CD4-positive, alpha-beta memory T cell (primary cell): ENCODE measurements at regions not wholly inside any gene's neighbourhood (a gene's known extent, or its start where the extent isn't known, plus 50 kb on each side); places are given as distances from the start of the nearest gene placed in this dataset.

Experiments
- CTCF ChIA-PET: fragments of 350-600 bp; sonication (Branson Sonifier 250); formaldehyde crosslinking; loops from one replicate; lab custom pipeline; 2021; ENCODE audit warnings: inconsistent platforms; ENCODE audit not compliant: partially characterized antibody; lab: Charles Lee
- POLR2A ChIA-PET: fragments of 350-600 bp; sonication (Branson Sonifier 250); formaldehyde crosslinking; loops from one replicate; lab custom pipeline; 2021; ENCODE audit not compliant: partially characterized antibody; lab: Charles Lee
- DNase-seq, 5 donors: peaks; one replicate each; pipeline versions ENCODE4 v3.0.0 to v3.0.0-alpha.2; 2020 to 2022; ENCODE audit warnings: mixed read lengths in 1 of 5
- H3K27ac ChIP-seq: one replicate; pipeline ENCODE4 v1.7.0; 2013; ENCODE audit warnings: low read depth, low read length
- H3K27me3 ChIP-seq: 2 replicates; pipeline ENCODE4 v1.7.0; 2013; ENCODE audit warnings: mild to moderate bottlenecking, low read length, moderate library complexity; ENCODE audit not compliant: insufficient read depth
- H3K36me3 ChIP-seq: 2 replicates; pipeline ENCODE4 v1.7.0; 2013; ENCODE audit warnings: mild to moderate bottlenecking, low read length, moderate library complexity; ENCODE audit not compliant: insufficient read depth
- H3K4me1 ChIP-seq: 2 replicates; pipeline ENCODE4 v1.7.0; 2013; ENCODE audit warnings: mild to moderate bottlenecking, low read length, moderate library complexity; ENCODE audit not compliant: insufficient read depth
- H3K4me3 ChIP-seq, 2 donors: one replicate each; pipeline ENCODE4 v1.7.0; 2013; ENCODE audit warnings: low read length in 2 of 2, mild to moderate bottlenecking in 1 of 2
- H3K9me3 ChIP-seq, 2 donors: one replicate each; pipeline ENCODE4 v1.7.0; 2013; ENCODE audit warnings: low read length in 2 of 2, control low read depth in 1 of 2; ENCODE audit not compliant: control insufficient read depth in 1 of 2
- H3K27ac Mint-ChIP-seq, 7 donors: one replicate each; pipeline ENCODE4 v1.8.0; 2020 to 2021; ENCODE audit warnings: mixed read lengths in 7 of 7, mild to moderate bottlenecking in 6 of 7, inconsistent platforms in 3 of 7, moderate library complexity in 3 of 7
- H3K27me3 Mint-ChIP-seq, 2 donors: one replicate each; pipeline ENCODE4 v1.8.0; 2020 to 2021; ENCODE audit warnings: mixed read lengths in 2 of 2
- H3K36me3 Mint-ChIP-seq, 2 donors: one replicate each; pipeline ENCODE4 v1.8.0; 2020 to 2021; ENCODE audit warnings: mixed read lengths in 2 of 2, inconsistent platforms in 1 of 2, mild to moderate bottlenecking in 1 of 2
- H3K4me1 Mint-ChIP-seq, 4 donors: one replicate each; pipeline ENCODE4 v1.8.0; 2020 to 2021; ENCODE audit warnings: mixed read lengths in 4 of 4, mild to moderate bottlenecking in 1 of 4
- H3K4me3 Mint-ChIP-seq, 8 donors: one replicate each; pipeline ENCODE4 v1.8.0; 2020 to 2021; ENCODE audit warnings: mixed read lengths in 8 of 8, mild to moderate bottlenecking in 7 of 8, moderate library complexity in 6 of 8, inconsistent platforms in 3 of 8
- H3K9me3 Mint-ChIP-seq, 8 donors: one replicate each; pipeline ENCODE4 v1.8.0; 2020 to 2021; ENCODE audit warnings: mixed read lengths in 8 of 8, mild to moderate bottlenecking in 5 of 8, inconsistent platforms in 3 of 8, moderate library complexity in 1 of 8
- intact Hi-C: fragments of 100-400 bp; cut with micrococcal nuclease; formaldehyde crosslinking; loops from one replicate; pipeline ENCODE4 v1.15.1; 2023

- H3K4me1 ChIP-seq: no peaks in the 10 kb centered on the region
- no peak overlapping the region for H3K4me3 ChIP-seq
- H3K27me3 ChIP-seq: no peaks in the 10 kb centered on the region
- no peaks in the 10 kb centered on the region for H3K27me3 Mint-ChIP-seq
- no peaks in the 10 kb centered on the region for H3K4me1 Mint-ChIP-seq
- no peak overlapping the region for H3K4me3 Mint-ChIP-seq
- H3K9me3 Mint-ChIP-seq: peaks cover 2 to 17% (median 15%) of the 10 kb centered on the region in 8 donors
- CTCF ChIA-PET: no interaction called here
- H3K36me3 Mint-ChIP-seq: no peaks in the 10 kb centered on the region
- no peaks in the 10 kb centered on the region for H3K9me3 ChIP-seq
- H3K27ac Mint-ChIP-seq: no peak overlapping the region
- H3K36me3 ChIP-seq: no peaks in the 10 kb centered on the region
- POLR2A ChIA-PET: no interaction called here
- intact Hi-C loops: no loop called here
- DNase-seq: no peak
- no peak overlapping the region for H3K27ac ChIP-seq
Observed at GRCh38 chr2:123481406-123481805, 543.7 kb upstream of the CNTNAP5 start.

DNA sequence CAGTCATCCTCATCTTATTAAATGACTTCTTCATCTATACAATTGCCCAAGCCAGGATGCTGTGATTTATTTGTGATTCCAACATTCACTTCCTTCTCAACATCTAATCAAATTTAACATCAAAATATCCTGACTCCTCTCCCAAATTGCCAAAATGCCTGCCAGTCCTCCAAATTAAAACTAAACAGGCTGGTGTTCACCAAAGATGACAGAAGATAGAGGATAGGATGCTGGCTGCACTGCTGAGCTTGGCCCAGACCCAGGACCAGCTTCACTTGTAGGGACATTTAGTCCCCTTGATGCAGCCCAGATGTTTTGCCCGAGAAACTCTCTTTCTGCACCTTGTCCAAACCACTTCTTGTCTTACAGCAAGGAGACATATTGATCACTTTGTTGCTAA lies 540.0 kb upstream of the CNTNAP5 start:
- POLR2A ChIA-PET: no interaction called here
- CTCF ChIA-PET: no interaction called here
- no peaks in the 10 kb centered on the region for H3K9me3 ChIP-seq
- no peak overlapping the region for H3K27ac ChIP-seq
- no peaks in the 10 kb centered on the region for H3K36me3 ChIP-seq
- no peak overlapping the region for H3K4me3 ChIP-seq
- no peaks in the 10 kb centered on the region for H3K4me1 ChIP-seq
- Mint-ChIP-seq H3K4me3 (no peak overlapping the region), H3K27ac (no peak overlapping the region), H3K27me3 (no peaks in the 10 kb centered on the region), H3K9me3 (peaks cover 2 to 16% (median 8%) of the 10 kb centered on the region in 8 donors), H3K4me1 (no peaks in the 10 kb centered on the region), H3K36me3 (no peaks in the 10 kb centered on the region)
- DNase-seq: no peak
- no peaks in the 10 kb centered on the region for H3K27me3 ChIP-seq
- intact Hi-C loops: no loop called here

DNA sequence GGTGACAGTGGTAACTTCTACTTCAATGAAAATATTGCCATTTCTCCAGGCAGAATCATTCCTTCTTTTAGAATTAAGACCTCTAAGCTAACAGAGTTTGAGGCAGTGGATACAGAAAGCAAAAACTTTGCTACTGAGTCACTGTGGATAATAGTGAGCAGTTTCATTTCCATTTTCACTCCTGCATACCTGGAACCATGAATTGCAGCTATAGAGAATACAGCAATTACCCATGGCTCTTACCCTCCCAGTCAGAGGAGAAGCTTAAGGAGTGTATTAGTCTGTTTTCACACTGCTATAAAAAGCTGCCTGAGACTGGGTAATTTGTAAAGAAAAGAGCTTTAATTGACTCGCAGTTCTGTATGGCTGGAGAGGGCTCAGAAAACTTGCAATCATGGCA lies 531.4 kb upstream of the CNTNAP5 start:
- Mint-ChIP-seq H3K4me3 (no peak overlapping the region), H3K36me3 (no peaks in the 10 kb centered on the region), H3K27me3 (no peaks in the 10 kb centered on the region), H3K27ac (no peak overlapping the region), H3K4me1 (no peaks in the 10 kb centered on the region), H3K9me3 (peaks cover 2 to 12% (median 9%) of the 10 kb centered on the region in 8 donors)
- no peak overlapping the region for H3K4me3 ChIP-seq
- CTCF ChIA-PET: no interaction called here
- no peaks in the 10 kb centered on the region for H3K9me3 ChIP-seq
- no peaks in the 10 kb centered on the region for H3K4me1 ChIP-seq
- POLR2A ChIA-PET: no interaction called here
- H3K27me3 ChIP-seq: no peaks in the 10 kb centered on the region
- DNase-seq: no peak
- H3K36me3 ChIP-seq: no peaks in the 10 kb centered on the region
- H3K27ac ChIP-seq: no peak overlapping the region
- intact Hi-C loops: no loop called here

DNA sequence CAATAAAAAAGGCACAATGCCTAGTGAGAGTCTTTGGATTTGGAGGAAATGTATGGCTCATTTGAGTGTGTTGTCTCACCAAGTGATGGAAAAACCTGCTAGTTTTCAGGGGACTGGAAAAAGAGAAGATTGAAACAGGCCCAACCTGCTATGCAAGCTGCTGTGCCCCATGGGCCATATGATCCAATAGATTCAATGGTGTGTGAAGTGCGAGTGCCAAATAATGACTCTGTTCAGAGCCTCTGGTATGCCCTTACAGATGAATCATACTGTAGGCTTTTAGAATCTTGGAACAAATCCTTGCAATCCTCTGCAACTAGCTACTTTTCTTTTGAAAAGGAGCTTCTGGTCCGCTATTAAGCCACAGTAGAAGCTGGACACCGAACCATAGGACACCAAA lies 529.8 kb upstream of the CNTNAP5 start:
- Mint-ChIP-seq H3K4me1 (no peaks in the 10 kb centered on the region), H3K27me3 (no peaks in the 10 kb centered on the region), H3K9me3 (peaks cover 2 to 14% (median 7%) of the 10 kb centered on the region in 8 donors), H3K27ac (no peak overlapping the region), H3K36me3 (no peaks in the 10 kb centered on the region), H3K4me3 (no peak overlapping the region)
- Histone ChIP-seq H3K27ac (no peak overlapping the region), H3K4me3 (no peak overlapping the region), H3K36me3 (no peaks in the 10 kb centered on the region), H3K27me3 (no peaks in the 10 kb centered on the region), H3K4me1 (no peaks in the 10 kb centered on the region), H3K9me3 (peaks cover 0 to 4% of the 10 kb centered on the region in 2 donors)
- POLR2A ChIA-PET: no interaction called here
- CTCF ChIA-PET: no interaction called here
- intact Hi-C loops: no loop called here
- no peak for DNase-seq

GRCh38 chr2:123500346-123500745 lies 524.7 kb upstream of the CNTNAP5 start:
- CTCF ChIA-PET: no interaction called here

GRCh38 chr2:123500988-123501387 lies 524.1 kb upstream of the CNTNAP5 start:
- DNase-seq: no peak

More at GRCh38 chr2:123500346-123500745, 524.7 kb upstream of the CNTNAP5 start:
- Mint-ChIP-seq H3K4me1 (no peaks in the 10 kb centered on the region), H3K36me3 (no peaks in the 10 kb centered on the region), H3K9me3 (peaks cover 2 to 21% (median 6%) of the 10 kb centered on the region in 8 donors), H3K4me3 (no peak overlapping the region), H3K27ac (no peak overlapping the region), H3K27me3 (no peaks in the 10 kb centered on the region)
- Histone ChIP-seq H3K27ac (no peak overlapping the region), H3K27me3 (no peaks in the 10 kb centered on the region), H3K9me3 (peaks cover 0 to 4% of the 10 kb centered on the region in 2 donors), H3K36me3 (no peaks in the 10 kb centered on the region), H3K4me1 (no peaks in the 10 kb centered on the region), H3K4me3 (no peak overlapping the region)
- POLR2A ChIA-PET: no interaction called here
- intact Hi-C loops: no loop called here
- no peak for DNase-seq

GRCh38 chr2:123502931-123503330 lies 522.2 kb upstream of the CNTNAP5 start:
- DNase-seq: no peak
- intact Hi-C loops: no loop called here
- ChIA-PET CTCF (no interaction called here), POLR2A (no interaction called here)
- H3K27me3 Mint-ChIP-seq: no peaks in the 10 kb centered on the region
- H3K4me3 Mint-ChIP-seq: no peak overlapping the region
- peaks cover 2 to 21% (median 3%) of the 10 kb centered on the region in 8 donors for H3K9me3 Mint-ChIP-seq
- Histone ChIP-seq H3K4me3 (no peak overlapping the region), H3K4me1 (no peaks in the 10 kb centered on the region), H3K36me3 (no peaks in the 10 kb centered on the region), H3K27me3 (no peaks in the 10 kb centered on the region), H3K27ac (no peak overlapping the region), H3K9me3 (peaks cover 0 to 4% of the 10 kb centered on the region in 2 donors)
- no peaks in the 10 kb centered on the region for H3K4me1 Mint-ChIP-seq
- no peaks in the 10 kb centered on the region for H3K36me3 Mint-ChIP-seq
- no peak overlapping the region for H3K27ac Mint-ChIP-seq

More at GRCh38 chr2:123500988-123501387, 524.1 kb upstream of the CNTNAP5 start:
- H3K9me3 ChIP-seq: peaks cover 0 to 4% of the 10 kb centered on the region in 2 donors
- intact Hi-C loops: no loop called here
- H3K27me3 Mint-ChIP-seq: no peaks in the 10 kb centered on the region
- POLR2A ChIA-PET: no interaction called here
- H3K27ac ChIP-seq: no peak overlapping the region
- no peaks in the 10 kb centered on the region for H3K4me1 ChIP-seq
- no peak overlapping the region for H3K27ac Mint-ChIP-seq
- H3K36me3 ChIP-seq: no peaks in the 10 kb centered on the region
- peaks cover 2 to 21% (median 6%) of the 10 kb centered on the region in 8 donors for H3K9me3 Mint-ChIP-seq
- no peaks in the 10 kb centered on the region for H3K27me3 ChIP-seq
- no peaks in the 10 kb centered on the region for H3K4me1 Mint-ChIP-seq
- no peaks in the 10 kb centered on the region for H3K36me3 Mint-ChIP-seq
- CTCF ChIA-PET: no interaction called here
- H3K4me3 ChIP-seq: no peak overlapping the region
- H3K4me3 Mint-ChIP-seq: no peak overlapping the region

DNA sequence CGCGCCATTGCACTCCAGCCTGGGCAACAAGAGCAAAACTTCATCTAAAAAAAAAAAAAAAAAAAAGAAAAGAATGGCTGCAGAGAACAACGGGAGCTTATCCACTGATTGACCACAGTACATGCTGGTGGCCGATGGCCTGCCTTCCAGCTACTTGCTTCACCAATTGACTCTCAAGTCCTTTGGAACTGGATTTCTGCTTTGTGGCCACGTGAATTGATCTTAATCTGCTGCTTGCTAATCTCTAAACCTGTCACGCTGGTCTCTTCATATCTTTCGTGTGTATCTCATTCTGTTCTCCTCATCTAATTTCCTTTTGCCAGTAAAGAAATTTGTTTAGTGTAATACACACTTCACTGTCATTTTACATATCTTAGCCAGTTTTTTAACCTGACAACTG lies 512.5 kb upstream of the CNTNAP5 start:
- no peaks in the 10 kb centered on the region for H3K36me3 Mint-ChIP-seq
- Histone ChIP-seq H3K36me3 (no peaks in the 10 kb centered on the region), H3K4me1 (no peaks in the 10 kb centered on the region), H3K27ac (no peak overlapping the region), H3K27me3 (no peaks in the 10 kb centered on the region), H3K4me3 (no peak overlapping the region), H3K9me3 (no peaks in the 10 kb centered on the region)
- no peak overlapping the region for H3K27ac Mint-ChIP-seq
- POLR2A ChIA-PET: no interaction called here
- DNase-seq: no peak
- intact Hi-C loops: no loop called here
- H3K4me3 Mint-ChIP-seq: no peak overlapping the region
- CTCF ChIA-PET: no interaction called here
- H3K4me1 Mint-ChIP-seq: no peaks in the 10 kb centered on the region
- H3K27me3 Mint-ChIP-seq: no peaks in the 10 kb centered on the region
- peaks cover 0 to 8% (median 3%) of the 10 kb centered on the region in 8 donors for H3K9me3 Mint-ChIP-seq
